LNCaP clone FGC (cell line): ENCODE measurements at regions not wholly inside any gene's neighbourhood (a gene's known extent, or its start where the extent isn't known, plus 50 kb on each side); places are given as distances from the start of the nearest gene placed in this dataset.

Experiments used
- DNase-seq: peaks from one replicate; pipeline ENCODE4 v3.0.0-alpha.2; 2011; ENCODE audit warnings: low read depth
- H3K4me3 ChIP-seq: 2 replicates; pipeline ENCODE4 v1.5.1; 2011; ENCODE audit warnings: mild to moderate bottlenecking, low read depth, low read length, control low read depth
- CTCF ChIP-seq: IDR thresholded peaks from 2 replicates; pipeline ENCODE4 v1.5.1; 2012; ENCODE audit warnings: mild to moderate bottlenecking; ENCODE audit not compliant: control insufficient read depth, insufficient read depth; ENCODE audit errors: extremely low read depth

DNA sequence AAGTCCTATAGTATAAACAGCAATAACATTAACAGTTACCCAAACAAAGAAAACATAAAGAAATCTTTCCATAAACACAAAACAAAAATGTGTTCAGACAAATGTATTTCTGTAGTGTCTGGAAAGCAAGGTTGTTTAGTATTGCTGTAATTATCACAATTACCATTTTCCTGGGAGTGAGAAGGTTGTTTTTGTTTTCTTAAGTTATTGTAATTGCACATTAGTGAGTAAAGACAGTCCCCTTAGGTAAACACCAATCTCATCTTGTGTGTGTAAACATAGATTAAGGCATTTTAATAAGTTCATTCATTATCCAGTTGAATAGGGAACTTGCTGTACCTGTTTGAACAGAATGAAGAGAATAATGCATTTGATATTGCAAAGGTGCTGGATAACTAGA, 356.9 kb upstream of the ADGRL4 start:
- peak; percentile 61 for DNase-seq
- TF ChIP-seq CTCF: no peak
- no peak overlapping the region for H3K4me3 ChIP-seq

- DNase-seq: no peak
- no peak for TF ChIP-seq CTCF
- H3K4me3 ChIP-seq: no peak overlapping the region
Measured at GRCh38 chr1:79362470-79362869, 355.9 kb upstream of the ADGRL4 start.

GRCh38 chr1:79355090-79355489, 348.6 kb upstream of the ADGRL4 start:
- no peak for TF ChIP-seq CTCF
- H3K4me3 ChIP-seq: no peak overlapping the region
- no peak for DNase-seq

- TF ChIP-seq CTCF: peak; percentile 68
- DNase-seq: peak; percentile 55
- no peak overlapping the region for H3K4me3 ChIP-seq
Measured at GRCh38 chr1:79353224-79353623, 346.7 kb upstream of the ADGRL4 start.

- H3K4me3 ChIP-seq: no peak overlapping the region
- TF ChIP-seq CTCF: no peak
- DNase-seq: no peak
Measured at GRCh38 chr1:79326875-79327274, 320.3 kb upstream of the ADGRL4 start.

- TF ChIP-seq CTCF: no peak
- no peak for DNase-seq
- no peak overlapping the region for H3K4me3 ChIP-seq
Measured at GRCh38 chr1:79325705-79326104, 319.2 kb upstream of the ADGRL4 start.

DNA sequence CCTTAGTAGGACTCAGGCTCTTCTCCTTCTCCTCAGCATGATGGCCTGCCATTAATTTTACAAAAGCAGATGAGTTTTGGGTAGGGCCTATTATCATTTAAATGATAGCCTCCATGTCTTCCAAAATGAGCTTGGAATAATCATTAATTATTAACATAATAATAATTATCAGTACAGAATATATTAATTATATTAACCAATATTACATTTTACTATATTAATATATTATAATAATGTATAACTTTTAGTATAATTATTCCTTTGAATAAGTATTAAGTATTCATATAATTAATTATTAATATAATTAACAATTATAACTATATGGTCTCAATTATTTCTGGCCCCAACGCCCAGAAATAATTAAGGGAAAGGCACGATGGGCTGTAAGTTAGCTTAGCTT, 318.6 kb upstream of the ADGRL4 start:
- no peak for TF ChIP-seq CTCF
- H3K4me3 ChIP-seq: no peak overlapping the region
- no peak for DNase-seq
